Stomach smooth muscle (tissue), 2 donors: ENCODE measurements at regions not wholly inside any gene's neighbourhood (a gene's known extent, or its start where the extent isn't known, plus 50 kb on each side); places are given as distances from the start of the nearest gene placed in this dataset.

ENCODE experiments used
- H3K27ac ChIP-seq: one replicate; pipeline ENCODE4 v1.7.0; 2013; ENCODE audit warnings: mild to moderate bottlenecking, low read length, inconsistent platforms
- H3K27me3 ChIP-seq, 2 donors: one replicate each; pipeline ENCODE4 v1.7.0; 2013; ENCODE audit warnings: low read length in 2 of 2; ENCODE audit not compliant: insufficient read depth in 2 of 2, control insufficient read depth in 1 of 2
- H3K36me3 ChIP-seq, 2 donors: one replicate each; pipeline ENCODE4 v1.7.0; 2013; ENCODE audit warnings: low read length in 2 of 2; ENCODE audit not compliant: control insufficient read depth in 2 of 2, insufficient read depth in 2 of 2
- H3K4me1 ChIP-seq: one replicate; pipeline ENCODE4 v1.7.0; 2013; ENCODE audit warnings: low read length; ENCODE audit not compliant: control insufficient read depth, insufficient read depth
- H3K4me3 ChIP-seq, 2 donors: one replicate each; pipeline ENCODE4 v1.7.0; 2013; ENCODE audit warnings: low read length in 2 of 2
- H3K9ac ChIP-seq, 2 donors: one replicate each; pipeline ENCODE4 v1.7.0; 2013; ENCODE audit warnings: low read length in 2 of 2, mild to moderate bottlenecking in 1 of 2
- H3K9me3 ChIP-seq, 2 donors: one replicate each; pipeline ENCODE4 v1.7.0; 2013; ENCODE audit warnings: low read length in 2 of 2; ENCODE audit not compliant: control insufficient read depth in 2 of 2
- donor health status: healthy.
- donor health status: Pancreatic carcinoma.

DNA sequence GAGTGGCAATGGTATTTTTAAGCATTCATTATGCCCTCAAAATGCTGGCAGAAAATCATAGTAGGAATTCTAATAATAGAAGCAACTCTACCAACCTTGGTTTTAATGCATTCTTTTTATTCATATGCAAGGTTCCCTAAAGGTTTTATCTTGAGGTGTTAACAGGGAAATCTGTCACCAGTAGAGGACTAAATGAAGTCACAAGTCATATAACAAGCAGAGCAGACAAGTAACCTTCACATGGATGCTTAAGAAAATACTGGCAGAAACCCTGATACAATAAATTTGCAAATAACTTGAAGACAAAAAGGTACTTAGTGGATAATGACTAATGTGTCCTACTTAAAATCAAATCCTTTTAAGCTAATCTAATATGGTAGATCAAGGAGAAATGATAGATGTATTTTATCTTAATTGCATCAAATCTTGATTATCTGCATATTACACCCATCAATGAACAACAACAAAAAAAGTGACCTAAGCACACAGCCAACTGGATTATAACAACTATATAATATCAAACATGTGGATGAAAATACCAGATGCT is 73.3 kb downstream of the RFC3 start:
- Histone ChIP-seq H3K27me3 (no peaks in the 10 kb centered on the region), H3K4me1 (no peaks in the 10 kb centered on the region), H3K36me3 (no peaks in the 10 kb centered on the region), H3K4me3 (no peak overlapping the region), H3K9ac (no peak overlapping the region), H3K9me3 (peaks cover 3 to 5% of the 10 kb centered on the region in 2 donors), H3K27ac (no peak overlapping the region)

- H3K9me3 ChIP-seq: peaks cover 3 to 7% of the 10 kb centered on the region in 2 donors
- H3K27me3 ChIP-seq: no peaks in the 10 kb centered on the region
- no peak overlapping the region for H3K9ac ChIP-seq
- no peak overlapping the region for H3K27ac ChIP-seq
- H3K4me3 ChIP-seq: no peak overlapping the region
- no peaks in the 10 kb centered on the region for H3K36me3 ChIP-seq
- no peaks in the 10 kb centered on the region for H3K4me1 ChIP-seq
Measured at GRCh38 chr13:33893559-33893958, 75.6 kb downstream of the RFC3 start.

DNA sequence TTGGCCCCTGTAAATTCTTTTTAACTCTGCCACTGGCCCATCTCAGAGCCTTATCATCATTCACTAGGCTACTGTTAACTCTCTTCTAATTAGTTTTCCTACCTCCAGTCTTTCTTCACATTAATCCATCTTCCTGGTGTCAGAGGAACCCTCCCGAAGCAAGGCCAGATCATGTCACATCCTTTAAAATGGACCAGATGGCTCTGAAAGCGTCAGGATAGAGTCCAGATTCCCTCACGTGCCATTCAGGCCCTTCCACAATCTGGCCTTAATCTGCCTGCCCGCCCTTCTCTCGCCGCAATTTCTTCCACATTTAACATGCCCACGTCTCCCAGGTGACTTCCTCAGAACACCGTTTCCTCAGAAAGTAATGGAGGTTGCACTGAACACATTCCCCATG is 86.5 kb downstream of the RFC3 start:
- Histone ChIP-seq H3K4me1 (no peaks in the 10 kb centered on the region), H3K9ac (no peak overlapping the region), H3K4me3 (no peak overlapping the region), H3K9me3 (no peaks in the 10 kb centered on the region), H3K27me3 (no peaks in the 10 kb centered on the region), H3K27ac (no peak overlapping the region), H3K36me3 (no peaks in the 10 kb centered on the region)

DNA sequence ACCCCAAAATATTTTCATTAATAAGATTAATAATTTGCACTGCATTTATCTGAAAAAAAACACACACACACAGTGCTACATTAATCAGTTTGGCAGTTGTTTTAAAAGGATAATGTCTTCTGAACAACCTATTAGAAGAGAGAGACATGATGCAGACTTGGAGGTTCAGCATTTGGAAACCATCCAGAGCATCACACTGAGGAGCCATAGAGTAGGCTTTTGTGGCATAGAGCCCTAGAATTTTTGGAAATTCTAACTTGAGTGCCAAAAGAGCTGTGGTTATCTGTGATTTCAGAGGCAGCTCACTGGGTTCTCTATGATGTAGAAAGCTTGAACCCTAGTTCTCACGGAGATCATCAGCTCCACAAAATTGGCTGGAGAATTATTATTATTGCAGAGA is 90.2 kb downstream of the RFC3 start:
- Histone ChIP-seq H3K4me1 (no peaks in the 10 kb centered on the region), H3K4me3 (no peak overlapping the region), H3K9ac (no peak overlapping the region), H3K27me3 (no peaks in the 10 kb centered on the region), H3K9me3 (no peaks in the 10 kb centered on the region), H3K27ac (no peak overlapping the region), H3K36me3 (no peaks in the 10 kb centered on the region)

- Histone ChIP-seq H3K4me1 (no peaks in the 10 kb centered on the region), H3K27ac (no peak overlapping the region), H3K9ac (no peak overlapping the region), H3K9me3 (no peaks in the 10 kb centered on the region), H3K36me3 (no peaks in the 10 kb centered on the region), H3K27me3 (no peaks in the 10 kb centered on the region), H3K4me3 (no peak overlapping the region)
Measured at GRCh38 chr13:33910255-33910654, 92.3 kb downstream of the RFC3 start.

DNA sequence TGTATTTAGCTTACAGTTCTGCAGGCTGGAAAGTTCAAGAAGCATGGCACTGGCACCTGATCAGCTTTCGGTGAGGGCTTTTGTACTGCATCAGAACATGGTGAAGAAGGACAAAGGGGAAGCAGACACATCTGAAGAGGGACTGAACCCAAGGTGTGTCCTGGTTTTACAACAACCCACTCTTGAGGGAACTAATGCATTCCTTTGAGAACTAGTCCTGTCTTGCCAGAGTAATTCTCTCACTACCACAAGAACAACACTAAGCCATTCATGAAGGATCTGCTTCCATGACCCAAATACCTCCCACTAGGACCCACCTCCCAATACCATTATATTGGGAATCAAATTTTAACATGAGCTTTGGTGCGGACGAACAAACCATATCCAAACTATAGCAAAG is 93.6 kb downstream of the RFC3 start:
- Histone ChIP-seq H3K36me3 (no peaks in the 10 kb centered on the region), H3K27me3 (no peaks in the 10 kb centered on the region), H3K4me1 (no peaks in the 10 kb centered on the region), H3K27ac (no peak overlapping the region), H3K9me3 (no peaks in the 10 kb centered on the region), H3K4me3 (no peak overlapping the region), H3K9ac (no peak overlapping the region)

GRCh38 chr13:33913829-33914228 is 95.9 kb downstream of the RFC3 start:
- Histone ChIP-seq H3K9me3 (no peaks in the 10 kb centered on the region), H3K4me3 (no peak overlapping the region), H3K9ac (no peak overlapping the region), H3K4me1 (peaks cover 12% of the 10 kb centered on the region), H3K27ac (no peak overlapping the region), H3K36me3 (no peaks in the 10 kb centered on the region), H3K27me3 (no peaks in the 10 kb centered on the region)

- Histone ChIP-seq H3K36me3 (no peaks in the 10 kb centered on the region), H3K27ac (peak overlapping the region; percentile 56), H3K4me3 (no peak overlapping the region), H3K4me1 (peaks cover 12% of the 10 kb centered on the region), H3K9ac (no peak overlapping the region), H3K9me3 (no peaks in the 10 kb centered on the region), H3K27me3 (no peaks in the 10 kb centered on the region)
Measured at GRCh38 chr13:33917190-33917589, 99.2 kb downstream of the RFC3 start.

DNA sequence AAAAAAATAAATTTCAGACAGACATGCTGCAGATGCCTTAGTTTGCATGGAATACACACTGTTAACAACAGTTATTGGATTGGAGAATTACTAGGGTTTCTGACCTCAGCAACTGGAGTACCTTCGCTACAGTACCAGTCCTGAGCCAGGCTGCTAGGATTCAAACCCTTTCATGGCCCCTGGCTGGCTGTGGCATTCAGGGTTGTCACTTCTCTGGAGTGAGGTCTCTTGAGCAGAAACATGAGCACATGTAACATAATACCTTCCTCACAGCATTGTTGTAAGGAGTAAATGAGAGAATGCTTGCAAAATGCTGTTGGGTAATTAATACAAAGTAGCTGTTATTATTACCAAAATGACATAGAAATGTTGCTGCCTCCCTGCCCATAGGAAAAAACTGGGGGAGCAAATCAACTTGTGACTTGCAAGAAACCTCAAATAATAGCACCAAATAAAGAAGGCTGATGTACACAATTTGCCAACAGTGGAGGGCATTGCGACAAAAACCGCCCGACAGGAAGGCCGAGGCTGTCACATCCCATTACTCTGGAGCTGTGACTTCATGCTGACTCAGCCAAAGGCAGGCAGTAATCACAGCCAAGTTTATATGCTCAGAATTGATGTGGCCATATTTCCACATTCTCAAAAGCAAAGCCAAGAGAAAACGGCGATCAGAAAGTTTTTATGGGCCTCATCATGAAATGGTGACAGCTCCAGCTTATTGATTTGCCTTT is 100.4 kb downstream of the RFC3 start:
- no peak overlapping the region for H3K9ac ChIP-seq
- H3K9me3 ChIP-seq: no peaks in the 10 kb centered on the region
- H3K36me3 ChIP-seq: no peaks in the 10 kb centered on the region
- no peaks in the 10 kb centered on the region for H3K27me3 ChIP-seq
- H3K27ac ChIP-seq: peak overlapping the region; percentile 56
- H3K4me3 ChIP-seq: no peak overlapping the region
- peaks cover 12% of the 10 kb centered on the region for H3K4me1 ChIP-seq

- Histone ChIP-seq H3K27ac (no peak overlapping the region), H3K4me1 (peaks cover 12% of the 10 kb centered on the region), H3K36me3 (no peaks in the 10 kb centered on the region), H3K9ac (no peak overlapping the region), H3K9me3 (no peaks in the 10 kb centered on the region), H3K4me3 (no peak overlapping the region), H3K27me3 (no peaks in the 10 kb centered on the region)
Measured at GRCh38 chr13:33919120-33919519, 101.2 kb downstream of the RFC3 start.

GRCh38 chr13:33925563-33925962 is 107.6 kb downstream of the RFC3 start:
- Histone ChIP-seq H3K9ac (no peak overlapping the region), H3K36me3 (no peaks in the 10 kb centered on the region), H3K4me3 (no peak overlapping the region), H3K27me3 (no peaks in the 10 kb centered on the region), H3K9me3 (no peaks in the 10 kb centered on the region), H3K27ac (no peak overlapping the region), H3K4me1 (no peaks in the 10 kb centered on the region)
